ENCODE measurements at regions not wholly inside any gene's neighbourhood (a gene's known extent, or its start where the extent isn't known, plus 50 kb on each side); places are given as distances from the start of the nearest gene placed in this dataset.

- no peak overlapping the region for H3K23ac ChIP-seq (ENCODE audit: insufficient read length)
- H3K9ac ChIP-seq (replicated peaks in 1 of 4; ENCODE audit: extremely low read depth in 1 of 4, low read depth in 3 of 4, low read length in 3 of 4) = no peak overlapping the region
- WGBS, 2 experiments (ENCODE audit: extremely low coverage in 1 of 2, insufficient coverage in 1 of 2, insufficient read length in 1 of 2, insufficient replicate concordance in 2 of 2, low coverage in 1 of 2, low lambda C conversion rate in 2 of 2, missing lambda C conversion rate in 1 of 2) = 92% methylated on average over 8 of the region's 8 CpGs; no CpG with 5 or more reads in 1 of the 2 experiments
- ChIA-PET CTCF (ENCODE audit: partially characterized antibody) (no interaction called here), POLR2A (ENCODE audit: partially characterized antibody) (no interaction called here)
- H2AK5ac ChIP-seq (ENCODE audit: low read depth, low read length) = no peak overlapping the region
- H3K14ac ChIP-seq (ENCODE audit: insufficient read length) = no peak overlapping the region
- no peaks in the 10 kb centered on the region for H4K20me1 ChIP-seq (replicated peaks in 1 of 2; ENCODE audit: control insufficient read depth in 1 of 2, insufficient read depth in 2 of 2, low read length in 2 of 2)
- FAIRE-seq = no peak
- H4K91ac ChIP-seq (replicated peaks; ENCODE audit: insufficient read length, low read length) = no peak overlapping the region
- no peak overlapping the region for H2BK20ac ChIP-seq (ENCODE audit: low read length)
- H3K4ac ChIP-seq (replicated peaks; ENCODE audit: insufficient read length, low read depth, low read length) = no peak overlapping the region
- H2BK120ac ChIP-seq (replicated peaks; ENCODE audit: low read depth, low read length) = no peak overlapping the region
- no peak overlapping the region for H3K27ac ChIP-seq (ENCODE audit: low read depth, low read length)
- H3K4me3 ChIP-seq (ENCODE audit: extremely low read depth in 1 of 4, insufficient read depth in 2 of 4, low read depth in 3 of 4, low read length in 4 of 4) = no peak overlapping the region
- no peaks in the 10 kb centered on the region for H3K27me3 ChIP-seq (replicated peaks in 1 of 4; ENCODE audit: control insufficient read depth in 3 of 4, extremely low read depth in 1 of 4, insufficient read depth in 3 of 4, low read length in 3 of 4)
- H2AFZ ChIP-seq (ENCODE audit: low read length) = no peak overlapping the region
- H4K5ac ChIP-seq (ENCODE audit: insufficient read length, low read depth, low read length) = no peak overlapping the region
- H4K8ac ChIP-seq (ENCODE audit: extremely low read depth, insufficient read depth, low read length) = no peak overlapping the region
- H2BK12ac ChIP-seq (ENCODE audit: low read depth, low read length) = no peak overlapping the region
- H3K56ac ChIP-seq (replicated peaks; ENCODE audit: insufficient read length, low read depth, low read length) = no peak overlapping the region
- no peak overlapping the region for H2BK15ac ChIP-seq (ENCODE audit: low read length)
- H2BK5ac ChIP-seq (ENCODE audit: low read depth, low read length) = no peak overlapping the region
- no peak overlapping the region for H3K4me2 ChIP-seq (ENCODE audit: insufficient read depth in 1 of 2, low read depth in 2 of 2, low read length in 2 of 2)
- no peaks in the 10 kb centered on the region for H3K36me3 ChIP-seq (ENCODE audit: control insufficient read depth in 2 of 4, insufficient read depth in 4 of 4, low read length in 3 of 4)
- peaks cover 4 to 6% of the 10 kb centered on the region in 2 experiments; a peak in 1 of 4 replicates for H3K9me3 ChIP-seq (ENCODE audit: insufficient read depth in 2 of 2, low read depth in 1 of 2, low read length in 1 of 2)
- H3K23me2 ChIP-seq (ENCODE audit: low read depth, low read length) = no peaks in the 10 kb centered on the region
- H3K79me2 ChIP-seq (ENCODE audit: control insufficient read depth in 1 of 2, insufficient read depth in 2 of 2, low read length in 2 of 2) = no peaks in the 10 kb centered on the region
- H3K79me1 ChIP-seq (ENCODE audit: low read depth, low read length) = no peaks in the 10 kb centered on the region
- no peak for DNase-seq (ENCODE audit: low read depth in 1 of 2, low spot score in 2 of 2)
- H3K4me1 ChIP-seq (replicated peaks in 1 of 4; ENCODE audit: control insufficient read depth in 3 of 4, insufficient read depth in 4 of 4, low read length in 3 of 4) = no peaks in the 10 kb centered on the region
- no peak overlapping the region for H3K18ac ChIP-seq (ENCODE audit: extremely low read depth, low read length)
- TF ChIP-seq SRF (IDR thresholded peaks at IDR 0.05; ENCODE audit: low read depth, low read length) (no peak), GABPA (IDR thresholded peaks at IDR 0.05; ENCODE audit: borderline replicate concordance, insufficient read depth, low read length) (no peak), FOSL1 (IDR thresholded peaks at IDR 0.05; ENCODE audit: insufficient read depth, low read depth, low read length) (no peak), CBX5 (IDR thresholded peaks at IDR 0.05; ENCODE audit: low read depth, low read length) (no peak), TBP (IDR thresholded peaks at IDR 0.05; ENCODE audit: low read depth, low read length) (no peak), RBBP5 (IDR thresholded peaks at IDR 0.05; ENCODE audit: borderline replicate concordance, low read depth, low read length) (no peak), SIN3A (conservative IDR thresholded peaks at IDR 0.05 in 1 of 2, IDR thresholded peaks at IDR 0.05 in 1 of 2; ENCODE audit: low read depth in 1 of 2, low read length in 2 of 2) (no peak), SIRT6 (IDR thresholded peaks at IDR 0.05; ENCODE audit: low read length) (no peak), SIX5 (IDR thresholded peaks at IDR 0.05; ENCODE audit: low read depth, low read length) (no peak), JUND (IDR thresholded peaks at IDR 0.05; ENCODE audit: low read length) (no peak), TAF7 (optimal IDR thresholded peaks at IDR 0.05; ENCODE audit: borderline replicate concordance, low read depth, low read length) (no peak), YY1 (IDR thresholded peaks at IDR 0.05; ENCODE audit: low read depth, low read length) (no peak), KDM1A (IDR thresholded peaks at IDR 0.05; ENCODE audit: borderline replicate concordance, low read length) (no peak), NRF1 (IDR thresholded peaks at IDR 0.05; ENCODE audit: low read depth, low read length) (no peak)
- TF ChIP-seq, protein P1, sequence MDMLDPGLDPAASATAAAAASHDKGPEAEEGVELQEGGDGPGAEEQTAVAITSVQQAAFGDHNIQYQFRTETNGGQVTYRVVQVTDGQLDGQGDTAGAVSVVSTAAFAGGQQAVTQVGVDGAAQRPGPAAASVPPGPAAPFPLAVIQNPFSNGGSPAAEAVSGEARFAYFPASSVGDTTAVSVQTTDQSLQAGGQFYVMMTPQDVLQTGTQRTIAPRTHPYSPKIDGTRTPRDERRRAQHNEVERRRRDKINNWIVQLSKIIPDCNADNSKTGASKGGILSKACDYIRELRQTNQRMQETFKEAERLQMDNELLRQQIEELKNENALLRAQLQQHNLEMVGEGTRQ (IDR thresholded peaks at IDR 0.05; ENCODE audit: low read length) = no peak
These were observed 262.9 kb upstream of the AUTS2 start for GRCh38 chr7:69335331-69335730.

Data from H1 (cell line).